OCI-LY7 (cell line): ENCODE measurements at regions not wholly inside any gene's neighbourhood (a gene's known extent, or its start where the extent isn't known, plus 50 kb on each side); places are given as distances from the start of the nearest gene placed in this dataset.

Experiments
- BruUV-seq: library from RNA; stranded (reverse); fragments of 400-500 nt; replicated peaks from 2 replicates; lab custom pipeline; 2021; lab: Mats Ljungman, UMichigan
- CTCF ChIA-PET: fragments of 300-600 bp; sonication (Branson Sonifier 250); formaldehyde crosslinking; loops from one replicate; lab custom pipeline; 2022; ENCODE audit warnings: antibody characterized with exemption; ENCODE audit not compliant: unreplicated experiment; lab: Charles Lee
- POLR2A ChIA-PET: fragments of 300-600 bp; sonication (Branson Sonifier 250); formaldehyde crosslinking; loops from one replicate; lab custom pipeline; 2022; ENCODE audit warnings: antibody characterized with exemption; lab: Charles Lee
- DNase-seq: peaks from one replicate; pipeline ENCODE4 v3.0.0-alpha.2; 2015; ENCODE audit warnings: low spot score
- H2AFZ ChIP-seq: fragments of 200-600 bp; sonication (generic), shearing (Covaris generic); 2 replicates; pipeline ENCODE4 v1.6.1; 2014; ENCODE audit warnings: mild to moderate bottlenecking, antibody characterized with exemption, low read length, moderate library complexity
- H3K27ac ChIP-seq: fragments of 200-600 bp; sonication (generic); 2 replicates; pipeline ENCODE4 v1.5.1; 2014; ENCODE audit warnings: mixed run types, low read depth, mild to moderate bottlenecking, moderate library complexity, low read length, inconsistent platforms; ENCODE audit not compliant: poor library complexity, severe bottlenecking
- H3K36me3 ChIP-seq: fragments of 200-600 bp; sonication (generic); 2 replicates; pipeline ENCODE4 v1.6.1; 2014; ENCODE audit warnings: mild to moderate bottlenecking, antibody characterized with exemption, low read length, moderate library complexity, mixed read lengths; ENCODE audit not compliant: insufficient read depth
- H3K4me1 ChIP-seq: fragments of 200-600 bp; sonication (generic); 2 replicates; pipeline ENCODE4 v1.5.1; 2014; ENCODE audit warnings: mild to moderate bottlenecking, low read length; ENCODE audit not compliant: insufficient read depth, poor library complexity, severe bottlenecking
- H3K4me2 ChIP-seq: fragments of 200-600 bp; sonication (generic); 2 replicates; pipeline ENCODE4 v1.6.1; 2014; ENCODE audit warnings: mild to moderate bottlenecking, low read length
- H3K4me3 ChIP-seq: fragments of 200-600 bp; sonication (generic); 2 replicates; pipeline ENCODE4 v1.5.1; 2014; ENCODE audit warnings: mild to moderate bottlenecking, low read depth, low read length; ENCODE audit not compliant: poor library complexity, severe bottlenecking
- H3K79me2 ChIP-seq: fragments of 200-600 bp; sonication (generic); 2 replicates; pipeline ENCODE4 v1.6.1; 2016; ENCODE audit warnings: low read depth, mild to moderate bottlenecking, low read length, moderate library complexity, mixed read lengths; ENCODE audit not compliant: insufficient read depth
- H3K9me2 ChIP-seq: fragments of 200-600 bp; sonication (generic); 2 replicates; pipeline ENCODE4 v1.6.1; 2016; ENCODE audit warnings: mild to moderate bottlenecking, low read length, mixed read lengths; ENCODE audit not compliant: insufficient read depth
- H3K9me3 ChIP-seq: fragments of 200-600 bp; sonication (generic); 2 replicates; pipeline ENCODE4 v1.6.1; 2014; ENCODE audit warnings: mild to moderate bottlenecking, mixed run types, low read length, mixed read lengths
- H4K20me1 ChIP-seq: fragments of 200-600 bp; sonication (generic); 2 replicates; pipeline ENCODE4 v1.6.1; 2014; ENCODE audit warnings: mild to moderate bottlenecking, antibody characterized with exemption, low read length, moderate library complexity, mixed read lengths; ENCODE audit not compliant: insufficient read depth
- EZH2phosphoT487 ChIP-seq: fragments of 200-600 bp; sonication (generic); IDR thresholded peaks from 2 replicates; pipeline ENCODE4 v1.6.1; 2018; ENCODE audit warnings: low read depth, borderline replicate concordance, mild to moderate bottlenecking, mixed run types, antibody characterized with exemption, low read length, moderate library complexity, mixed read lengths
- intact Hi-C: fragments of 100-400 bp; cut with micrococcal nuclease; formaldehyde crosslinking; loops from one replicate; pipeline ENCODE4 v1.10.0; 2022; ENCODE audit not compliant: unreplicated experiment
- TF ChIP-seq, protein P1 (sequence below): fragments of 200-600 bp; sonication (generic); conservative IDR thresholded peaks from 2 replicates; pipeline ENCODE4 v1.5.1; 2014; ENCODE audit warnings: mild to moderate bottlenecking, antibody characterized with exemption, low read length, moderate library complexity, mixed read lengths

DNA sequence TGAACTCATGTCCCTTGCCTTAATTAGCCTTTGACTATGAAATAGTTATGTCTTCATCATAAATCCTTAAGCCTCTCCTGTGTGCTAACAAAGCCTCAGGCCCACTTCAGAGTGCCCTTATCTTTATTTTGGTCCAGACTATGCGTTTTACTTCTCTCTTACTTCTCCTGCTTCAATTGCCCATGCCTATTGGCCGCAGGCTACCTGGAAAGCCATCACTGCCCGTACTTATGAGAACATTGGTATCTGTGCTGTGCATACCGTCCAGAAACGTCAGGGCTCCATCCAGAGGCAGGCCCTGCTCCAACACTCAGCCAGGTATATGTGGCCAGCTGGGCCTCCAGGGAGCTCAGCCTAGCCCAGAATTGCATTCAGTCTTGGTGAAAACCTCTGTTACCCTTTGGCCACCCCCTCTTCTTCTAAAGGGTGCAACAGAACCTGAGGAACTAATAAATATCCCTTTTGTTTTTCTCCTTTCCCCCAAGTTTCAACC, 212.4 kb upstream of the MTPN start:
- no peak for TF ChIP-seq EZH2phosphoT487
- BruUV-seq, result no TSS peak
- Histone ChIP-seq H3K79me2 (no peaks in the 10 kb centered on the region), H3K4me3 (no peak overlapping the region), H3K9me2 (no peaks in the 10 kb centered on the region), H3K36me3 (no peaks in the 10 kb centered on the region), H3K4me2 (no peak overlapping the region), H3K4me1 (no peaks in the 10 kb centered on the region), H4K20me1 (no peaks in the 10 kb centered on the region), H2AFZ (no peak overlapping the region), H3K9me3 (no peaks in the 10 kb centered on the region), H3K27ac (no peak overlapping the region)
- intact Hi-C loops, result no loop called here
- CTCF ChIA-PET, result no interaction called here
- DNase-seq, result no peak
- POLR2A ChIA-PET, result no interaction called here

DNA sequence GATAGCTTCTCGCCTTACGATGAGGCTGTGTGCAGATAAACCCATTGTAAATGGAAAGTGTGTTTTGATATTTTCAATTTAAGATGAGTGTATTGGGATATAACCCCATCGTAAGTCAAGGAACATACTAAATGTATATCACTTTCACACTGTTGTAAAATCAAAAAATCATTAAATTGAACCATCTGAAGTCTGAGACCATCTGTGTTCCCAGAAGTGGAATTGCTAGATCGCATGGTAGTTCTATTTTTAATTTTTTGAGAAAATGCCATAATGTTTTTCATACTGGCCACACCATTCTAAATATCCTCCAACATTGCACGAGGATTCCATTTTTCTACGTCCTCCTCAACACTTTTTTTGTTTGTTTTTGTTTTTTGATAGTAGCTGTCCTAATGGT, 209.1 kb upstream of the MTPN start:
- H3K27ac ChIP-seq, result no peak overlapping the region
- no TSS peak for BruUV-seq
- no peak overlapping the region for H3K4me3 ChIP-seq
- POLR2A ChIA-PET, result no interaction called here
- no peaks in the 10 kb centered on the region for H4K20me1 ChIP-seq
- H3K4me1 ChIP-seq, result no peaks in the 10 kb centered on the region
- H3K79me2 ChIP-seq, result no peaks in the 10 kb centered on the region
- H3K36me3 ChIP-seq, result no peaks in the 10 kb centered on the region
- intact Hi-C loops, result no loop called here
- H3K9me3 ChIP-seq, result 0 out of 2 replicates have a peak, but pooled peaks cover 8% of the 10 kb centered on the region
- H2AFZ ChIP-seq, result no peak overlapping the region
- DNase-seq, result no peak
- no peak for TF ChIP-seq EZH2phosphoT487
- H3K9me2 ChIP-seq, result no peaks in the 10 kb centered on the region
- CTCF ChIA-PET, result no interaction called here
- no peak overlapping the region for H3K4me2 ChIP-seq

DNA sequence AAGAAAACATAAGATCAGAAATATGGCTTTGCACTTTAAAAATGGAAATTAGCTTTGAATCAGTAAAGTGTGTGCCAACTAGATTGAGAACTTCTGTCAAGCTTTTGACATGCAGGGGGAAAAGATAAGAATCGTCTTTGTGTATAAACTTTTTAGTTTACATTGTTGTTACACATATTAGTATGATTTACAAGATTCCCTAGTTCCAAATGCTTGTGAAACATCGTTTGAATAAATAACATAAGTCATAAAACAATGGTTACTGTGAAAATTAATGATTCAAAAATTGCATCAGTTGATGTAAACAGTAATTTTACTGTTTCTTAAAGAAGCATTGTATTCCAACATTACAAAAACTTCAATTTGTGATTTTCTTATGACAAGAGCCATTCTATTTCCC, 207.6 kb upstream of the MTPN start:
- ChIA-PET CTCF (no interaction called here), POLR2A (interaction anchor here (1.6 kb wide), 1 partner anchor 17 kb away, joined by 5 read pairs; no protein-coding TSS in a partner anchor)
- Histone ChIP-seq H3K79me2 (no peaks in the 10 kb centered on the region), H3K36me3 (no peaks in the 10 kb centered on the region), H4K20me1 (no peaks in the 10 kb centered on the region), H3K4me1 (no peaks in the 10 kb centered on the region), H3K4me2 (no peak overlapping the region), H3K4me3 (no peak overlapping the region), H2AFZ (no peak overlapping the region), H3K27ac (no peak overlapping the region), H3K9me2 (no peaks in the 10 kb centered on the region), H3K9me3 (0 out of 2 replicates have a peak, but pooled peaks cover 8% of the 10 kb centered on the region)
- no peak for DNase-seq
- no TSS peak for BruUV-seq
- intact Hi-C loops, result no loop called here
- no peak for TF ChIP-seq EZH2phosphoT487
- TF ChIP-seq, protein P1, sequence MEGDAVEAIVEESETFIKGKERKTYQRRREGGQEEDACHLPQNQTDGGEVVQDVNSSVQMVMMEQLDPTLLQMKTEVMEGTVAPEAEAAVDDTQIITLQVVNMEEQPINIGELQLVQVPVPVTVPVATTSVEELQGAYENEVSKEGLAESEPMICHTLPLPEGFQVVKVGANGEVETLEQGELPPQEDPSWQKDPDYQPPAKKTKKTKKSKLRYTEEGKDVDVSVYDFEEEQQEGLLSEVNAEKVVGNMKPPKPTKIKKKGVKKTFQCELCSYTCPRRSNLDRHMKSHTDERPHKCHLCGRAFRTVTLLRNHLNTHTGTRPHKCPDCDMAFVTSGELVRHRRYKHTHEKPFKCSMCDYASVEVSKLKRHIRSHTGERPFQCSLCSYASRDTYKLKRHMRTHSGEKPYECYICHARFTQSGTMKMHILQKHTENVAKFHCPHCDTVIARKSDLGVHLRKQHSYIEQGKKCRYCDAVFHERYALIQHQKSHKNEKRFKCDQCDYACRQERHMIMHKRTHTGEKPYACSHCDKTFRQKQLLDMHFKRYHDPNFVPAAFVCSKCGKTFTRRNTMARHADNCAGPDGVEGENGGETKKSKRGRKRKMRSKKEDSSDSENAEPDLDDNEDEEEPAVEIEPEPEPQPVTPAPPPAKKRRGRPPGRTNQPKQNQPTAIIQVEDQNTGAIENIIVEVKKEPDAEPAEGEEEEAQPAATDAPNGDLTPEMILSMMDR, result no peak

DNA sequence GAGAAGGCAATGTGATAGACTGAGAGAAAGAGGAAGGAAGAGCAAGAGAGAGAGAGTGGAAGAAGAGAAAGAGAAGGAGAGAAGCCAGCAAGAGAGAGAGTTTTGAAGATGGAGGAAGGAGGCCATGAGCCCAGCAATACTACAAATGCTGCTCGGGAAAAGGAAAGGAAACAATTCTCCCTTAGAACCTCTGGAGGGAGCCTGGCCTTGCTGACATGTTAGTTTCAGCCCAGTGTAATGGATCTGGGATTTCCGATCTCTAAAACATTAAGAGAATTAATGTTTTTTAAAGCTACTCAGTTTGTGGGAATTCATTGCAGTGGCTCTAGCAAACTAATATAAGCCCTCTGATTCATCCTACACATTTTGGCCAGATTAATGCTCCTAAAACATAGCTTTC, 206.8 kb upstream of the MTPN start:
- intact Hi-C loops, result no loop called here
- no peaks in the 10 kb centered on the region for H3K9me2 ChIP-seq
- H2AFZ ChIP-seq, result no peak overlapping the region
- ChIA-PET POLR2A (interaction anchor here (1.6 kb wide), 1 partner anchor 17 kb away, joined by 5 read pairs; no protein-coding TSS in a partner anchor), CTCF (no interaction called here)
- no peaks in the 10 kb centered on the region for H4K20me1 ChIP-seq
- H3K4me1 ChIP-seq, result no peaks in the 10 kb centered on the region
- no peaks in the 10 kb centered on the region for H3K36me3 ChIP-seq
- H3K79me2 ChIP-seq, result no peaks in the 10 kb centered on the region
- BruUV-seq, result no TSS peak
- 0 out of 2 replicates have a peak, but pooled peaks cover 8% of the 10 kb centered on the region for H3K9me3 ChIP-seq
- no peak overlapping the region for H3K27ac ChIP-seq
- no peak overlapping the region for H3K4me3 ChIP-seq
- TF ChIP-seq, protein P1, result no peak
- no peak for TF ChIP-seq EZH2phosphoT487
- no peak for DNase-seq
- H3K4me2 ChIP-seq, result no peak overlapping the region
